AG09309 (cell line): ENCODE measurements at regions not wholly inside any gene's neighbourhood (a gene's known extent, or its start where the extent isn't known, plus 50 kb on each side); places are given as distances from the start of the nearest gene placed in this dataset.

ENCODE experiments used
- DNase-seq: peaks from one replicate; pipeline ENCODE4 v3.0.0-alpha.2; 2010; ENCODE audit warnings: low read depth
- H3K4me3 ChIP-seq: 2 replicates; pipeline ENCODE4 v1.5.1; 2011; ENCODE audit warnings: mild to moderate bottlenecking, low read depth, low read length, moderate library complexity; ENCODE audit not compliant: control insufficient read depth
- TF ChIP-seq, protein P1 (sequence below): IDR thresholded peaks from 2 replicates; pipeline ENCODE4 v1.5.1; 2011; ENCODE audit warnings: mild to moderate bottlenecking, low read depth, low read length, inconsistent platforms; ENCODE audit not compliant: insufficient read depth, control insufficient read depth; ENCODE audit errors: missing control alignments

DNA sequence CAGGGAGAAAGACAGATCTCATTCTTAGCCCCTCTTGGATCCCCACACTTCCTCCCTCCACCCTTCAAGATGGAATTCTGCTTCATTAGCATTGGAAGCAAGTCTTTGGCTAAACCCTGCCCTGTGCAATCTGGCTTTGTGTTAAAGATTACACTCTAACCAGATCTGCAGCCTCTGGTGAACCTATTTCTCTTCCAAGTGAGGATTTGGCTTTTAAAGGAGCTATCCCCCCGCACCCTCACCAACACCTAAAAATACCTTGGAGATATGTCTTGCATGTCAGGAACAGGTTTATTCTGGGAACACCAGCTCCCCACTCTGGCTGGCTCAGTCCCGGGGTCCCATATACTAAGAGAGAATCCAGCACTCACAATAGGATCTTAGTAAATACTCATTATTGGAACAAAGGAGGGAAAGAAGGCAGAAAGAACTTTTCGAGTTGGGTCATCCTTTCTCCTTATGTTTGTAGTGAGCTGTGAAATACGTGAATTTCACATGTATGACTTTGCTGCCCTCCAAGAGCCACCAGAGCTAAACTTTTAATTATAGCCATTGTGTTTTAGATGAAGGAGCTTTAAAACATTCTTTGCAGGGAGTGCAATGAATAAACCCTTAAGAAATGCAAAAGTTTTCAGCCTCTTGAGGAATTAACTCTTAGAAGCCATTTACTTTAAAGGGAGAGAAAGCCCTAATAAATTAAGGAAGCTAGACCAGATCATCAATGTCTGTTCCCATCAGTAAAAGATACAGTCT, 53.7 kb upstream of the HRH2 start:
- no peak overlapping the region for H3K4me3 ChIP-seq
- DNase-seq = no peak
- TF ChIP-seq, protein P1, sequence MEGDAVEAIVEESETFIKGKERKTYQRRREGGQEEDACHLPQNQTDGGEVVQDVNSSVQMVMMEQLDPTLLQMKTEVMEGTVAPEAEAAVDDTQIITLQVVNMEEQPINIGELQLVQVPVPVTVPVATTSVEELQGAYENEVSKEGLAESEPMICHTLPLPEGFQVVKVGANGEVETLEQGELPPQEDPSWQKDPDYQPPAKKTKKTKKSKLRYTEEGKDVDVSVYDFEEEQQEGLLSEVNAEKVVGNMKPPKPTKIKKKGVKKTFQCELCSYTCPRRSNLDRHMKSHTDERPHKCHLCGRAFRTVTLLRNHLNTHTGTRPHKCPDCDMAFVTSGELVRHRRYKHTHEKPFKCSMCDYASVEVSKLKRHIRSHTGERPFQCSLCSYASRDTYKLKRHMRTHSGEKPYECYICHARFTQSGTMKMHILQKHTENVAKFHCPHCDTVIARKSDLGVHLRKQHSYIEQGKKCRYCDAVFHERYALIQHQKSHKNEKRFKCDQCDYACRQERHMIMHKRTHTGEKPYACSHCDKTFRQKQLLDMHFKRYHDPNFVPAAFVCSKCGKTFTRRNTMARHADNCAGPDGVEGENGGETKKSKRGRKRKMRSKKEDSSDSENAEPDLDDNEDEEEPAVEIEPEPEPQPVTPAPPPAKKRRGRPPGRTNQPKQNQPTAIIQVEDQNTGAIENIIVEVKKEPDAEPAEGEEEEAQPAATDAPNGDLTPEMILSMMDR = no peak

DNA sequence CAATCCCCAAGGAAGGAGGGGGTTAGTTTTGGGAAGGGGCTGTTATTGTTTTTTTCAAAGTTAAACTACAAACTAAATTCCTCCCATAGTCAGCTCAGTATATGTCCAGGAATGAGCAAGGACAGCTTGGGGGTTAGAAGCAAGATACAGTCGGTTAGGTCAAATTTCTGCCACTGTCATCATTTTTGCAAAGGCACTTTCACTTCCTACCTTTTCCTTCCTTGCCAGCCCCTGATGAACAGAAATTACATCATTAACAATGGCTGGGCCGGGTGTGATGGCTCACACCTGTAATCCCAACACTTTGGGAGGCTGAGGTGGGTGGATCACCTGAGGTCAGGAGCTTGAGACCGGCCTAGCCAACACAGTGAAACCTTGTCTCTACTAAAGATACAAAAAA, 51.5 kb upstream of the HRH2 start:
- DNase-seq = no peak
- TF ChIP-seq, protein P1 = no peak
- H3K4me3 ChIP-seq = no peak overlapping the region
